HEK293T (cell line): ENCODE measurements at regions not wholly inside any gene's neighbourhood (a gene's known extent, or its start where the extent isn't known, plus 50 kb on each side); places are given as distances from the start of the nearest gene placed in this dataset.

Source experiments
- CTCF ChIA-PET: fragments of 350-600 bp; formaldehyde crosslinking; extraction: SDS; loops from one replicate; lab custom pipeline; 2021; ENCODE audit warnings: antibody characterized with exemption, inconsistent platforms; lab: Yijun Ruan, JAX
- POLR2A ChIA-PET: fragments of 350-600 bp; formaldehyde crosslinking; extraction: SDS; loops from one replicate; lab custom pipeline; 2020; ENCODE audit warnings: antibody characterized with exemption, inconsistent platforms; lab: Yijun Ruan, JAX
- DNase-seq: peaks from one replicate; pipeline ENCODE4 v3.0.0; 2012; ENCODE audit warnings: mixed read lengths; ENCODE audit errors: extremely low spot score
- ARNT ChIP-seq: fragments of 450-650 bp; IDR thresholded peaks from 2 replicates; pipeline ENCODE4 v1.6.1; 2017; ENCODE audit warnings: mild to moderate bottlenecking
- BHLHE40 ChIP-seq: fragments of 450-650 bp; IDR thresholded peaks from 2 replicates; pipeline ENCODE4 v1.6.1; 2016; ENCODE audit warnings: mild to moderate bottlenecking, moderate library complexity, borderline replicate concordance
- CTBP1 ChIP-seq: fragments of 450-650 bp; IDR thresholded peaks from 2 replicates; pipeline ENCODE4 v1.6.1; 2016; ENCODE audit warnings: borderline replicate concordance
- ELF4 ChIP-seq: fragments of 450-650 bp; IDR thresholded peaks from 2 replicates; pipeline ENCODE4 v1.6.1; 2017; ENCODE audit warnings: antibody characterized with exemption
- FOXA1 ChIP-seq: fragments of 450-650 bp; IDR thresholded peaks from 2 replicates; pipeline ENCODE4 v1.6.1; 2016; ENCODE audit warnings: mild to moderate bottlenecking
- FOXK2 ChIP-seq: fragments of 450-650 bp; IDR thresholded peaks from 2 replicates; pipeline ENCODE4 v1.6.1; 2016; ENCODE audit warnings: mild to moderate bottlenecking
- FOXM1 ChIP-seq: fragments of 450-650 bp; IDR thresholded peaks from 2 replicates; pipeline ENCODE4 v1.6.1; 2017; ENCODE audit warnings: mild to moderate bottlenecking, borderline replicate concordance
- HDGF ChIP-seq: fragments of 450-650 bp; IDR thresholded peaks from 2 replicates; pipeline ENCODE4 v1.6.1; 2017; ENCODE audit warnings: antibody characterized with exemption, borderline replicate concordance
- L3MBTL2 ChIP-seq: fragments of 450-650 bp; conservative IDR thresholded peaks from 2 replicates; pipeline ENCODE4 v1.6.1; 2016; ENCODE audit warnings: mild to moderate bottlenecking
- LEF1 ChIP-seq: fragments of 450-650 bp; IDR thresholded peaks from 2 replicates; pipeline ENCODE4 v1.6.1; 2017; ENCODE audit warnings: mild to moderate bottlenecking, borderline replicate concordance
- NFRKB ChIP-seq: fragments of 450-650 bp; IDR thresholded peaks from 2 replicates; pipeline ENCODE4 v1.6.1; 2016; ENCODE audit warnings: mild to moderate bottlenecking, moderate library complexity
- SP1 ChIP-seq: fragments of 450-650 bp; IDR thresholded peaks from 2 replicates; pipeline ENCODE4 v1.6.1; 2017
- SUZ12 ChIP-seq: fragments of 450-650 bp; IDR thresholded peaks from 2 replicates; pipeline ENCODE4 v1.6.1; 2016; ENCODE audit warnings: mild to moderate bottlenecking
- TARDBP ChIP-seq: fragments of 450-650 bp; IDR thresholded peaks from 2 replicates; pipeline ENCODE4 v1.6.1; 2016
- ZNF384 ChIP-seq: fragments of 450-650 bp; IDR thresholded peaks from 2 replicates; pipeline ENCODE4 v1.6.1; 2016
- TF ChIP-seq, protein P1 (sequence below): fragments of 450-650 bp; IDR thresholded peaks from 2 replicates; pipeline ENCODE4 v1.6.1; 2016

DNA sequence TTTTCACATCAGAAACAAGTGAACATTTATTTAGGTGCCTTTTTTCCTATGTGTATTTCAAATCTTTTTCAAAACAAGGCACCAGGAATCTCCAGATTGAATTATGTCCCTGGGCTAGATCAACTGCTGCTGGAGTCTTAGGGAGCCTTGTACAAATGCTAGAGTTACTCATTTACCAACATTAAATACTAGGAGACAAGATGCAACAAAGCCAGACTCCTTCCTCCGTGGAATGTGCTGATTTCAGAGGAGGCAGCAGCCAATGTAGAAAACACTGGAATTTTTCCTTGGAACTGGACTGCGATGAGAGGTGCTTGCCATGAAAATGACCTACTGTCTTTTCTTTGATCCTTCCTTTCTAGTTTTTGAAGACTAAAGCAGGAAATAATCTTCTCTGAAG is 1514.7 kb upstream of the MIR17HG start:
- ChIA-PET POLR2A (no interaction called here), CTCF (no interaction called here)
- TF ChIP-seq ARNT (no peak), HDGF (no peak), BHLHE40 (no peak), FOXA1 (no peak), CTBP1 (no peak), ELF4 (no peak), TARDBP (no peak), NFRKB (no peak), FOXK2 (no peak), SUZ12 (no peak), L3MBTL2 (no peak), ZNF384 (no peak), FOXM1 (no peak), LEF1 (no peak), SP1 (no peak)

DNA sequence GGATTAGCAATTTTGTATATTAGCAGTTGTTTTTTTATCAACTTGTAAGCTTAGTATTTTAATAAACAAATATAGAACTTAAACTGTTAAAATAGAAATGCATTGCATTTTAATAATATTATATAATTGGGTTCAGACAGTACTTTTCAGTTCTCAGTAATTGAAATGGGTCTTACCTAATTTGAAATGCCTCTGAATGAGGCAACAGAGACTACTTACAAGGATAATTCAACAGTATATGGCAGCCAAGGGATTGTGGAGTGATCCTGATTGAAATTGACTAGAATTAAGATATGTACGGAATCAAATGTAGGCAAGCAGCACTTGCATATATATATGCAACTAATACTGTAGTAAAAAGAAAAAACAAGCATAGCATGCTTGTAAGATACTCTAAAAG is 1503.9 kb upstream of the MIR17HG start:
- ChIA-PET CTCF (no interaction called here), POLR2A (no interaction called here)
- TF ChIP-seq FOXM1 (no peak), ZNF384 (no peak), BHLHE40 (no peak), FOXK2 (no peak), ELF4 (no peak), HDGF (no peak), SP1 (no peak), LEF1 (no peak), TARDBP (no peak), NFRKB (no peak), SUZ12 (no peak), FOXA1 (no peak)
- DNase-seq: no peak

More for the DNA sequence above, 1514.7 kb upstream of the MIR17HG start:
- no peak for DNase-seq

DNA sequence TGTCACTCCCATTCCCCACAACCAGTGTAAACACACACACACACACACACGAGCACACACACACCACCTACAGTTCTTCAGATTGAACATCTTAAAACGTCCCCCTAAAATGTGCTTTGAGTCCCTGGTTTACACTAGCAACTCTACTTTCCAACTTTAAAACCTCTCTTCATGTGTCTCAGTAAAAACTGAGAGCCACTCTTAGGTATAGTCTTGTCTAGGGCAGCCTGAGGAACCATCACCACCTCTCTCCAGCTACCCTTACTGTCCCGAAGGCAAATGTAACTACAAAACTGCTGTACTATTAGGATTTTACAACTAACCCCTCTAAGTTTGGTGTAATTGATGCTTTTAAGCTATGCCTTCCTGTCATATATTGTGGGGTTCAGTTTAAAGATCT is 1501.6 kb upstream of the MIR17HG start:
- ChIA-PET CTCF (no interaction called here), POLR2A (no interaction called here)
- DNase-seq: no peak
- no peak for TF ChIP-seq ELF4
- no peak for TF ChIP-seq CTBP1
- no peak for TF ChIP-seq NFRKB
- no peak for TF ChIP-seq BHLHE40
- no peak for TF ChIP-seq ARNT
- no peak for TF ChIP-seq FOXM1
- TF ChIP-seq SP1: no peak
- TF ChIP-seq SUZ12: no peak
- TF ChIP-seq TARDBP: no peak
- TF ChIP-seq, protein P1, sequence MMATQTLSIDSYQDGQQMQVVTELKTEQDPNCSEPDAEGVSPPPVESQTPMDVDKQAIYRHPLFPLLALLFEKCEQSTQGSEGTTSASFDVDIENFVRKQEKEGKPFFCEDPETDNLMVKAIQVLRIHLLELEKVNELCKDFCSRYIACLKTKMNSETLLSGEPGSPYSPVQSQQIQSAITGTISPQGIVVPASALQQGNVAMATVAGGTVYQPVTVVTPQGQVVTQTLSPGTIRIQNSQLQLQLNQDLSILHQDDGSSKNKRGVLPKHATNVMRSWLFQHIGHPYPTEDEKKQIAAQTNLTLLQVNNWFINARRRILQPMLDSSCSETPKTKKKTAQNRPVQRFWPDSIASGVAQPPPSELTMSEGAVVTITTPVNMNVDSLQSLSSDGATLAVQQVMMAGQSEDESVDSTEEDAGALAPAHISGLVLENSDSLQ: no peak
- no peak for TF ChIP-seq HDGF
- no peak for TF ChIP-seq L3MBTL2
- TF ChIP-seq ZNF384: no peak
- TF ChIP-seq FOXK2: no peak
- TF ChIP-seq LEF1: no peak
- no peak for TF ChIP-seq FOXA1

DNA sequence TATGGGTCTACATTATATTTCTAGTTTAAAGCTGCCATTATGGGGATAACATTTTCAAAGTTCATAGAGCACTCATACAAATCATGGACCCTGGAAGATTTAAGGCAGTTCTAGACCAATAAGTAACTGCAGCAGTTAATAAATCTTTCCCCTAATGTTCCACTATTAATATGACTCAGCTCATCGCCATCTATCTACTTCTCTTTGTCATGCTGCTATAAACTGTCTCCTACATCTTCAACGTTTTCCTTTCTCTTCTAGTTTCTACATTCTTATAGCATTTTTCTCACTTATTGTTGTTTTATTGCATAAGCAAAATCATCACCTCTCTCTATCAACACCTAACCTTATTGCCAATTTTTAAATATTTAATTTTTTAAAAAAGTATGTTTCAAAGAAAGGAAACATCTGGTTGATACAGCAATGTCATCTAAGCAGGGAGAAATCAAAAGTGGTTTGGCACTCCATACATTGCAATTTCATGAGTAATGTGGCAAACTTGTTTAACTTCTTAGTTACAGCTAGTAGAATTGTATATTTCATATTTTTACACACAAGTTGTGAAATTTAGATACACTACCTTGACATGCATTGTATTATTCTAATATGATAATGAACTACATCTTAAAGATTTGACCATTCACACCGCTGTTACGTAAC is 1500.4 kb upstream of the MIR17HG start:
- no peak for TF ChIP-seq CTBP1
- no peak for TF ChIP-seq SUZ12
- TF ChIP-seq, protein P1: no peak
- TF ChIP-seq LEF1: no peak
- no peak for TF ChIP-seq FOXM1
- no peak for TF ChIP-seq ELF4
- TF ChIP-seq FOXA1: no peak
- no peak for TF ChIP-seq ZNF384
- no peak for TF ChIP-seq HDGF
- no peak for TF ChIP-seq TARDBP
- TF ChIP-seq FOXK2: no peak
- no peak for TF ChIP-seq NFRKB
- TF ChIP-seq SP1: no peak
- no peak for TF ChIP-seq ARNT
- no peak for TF ChIP-seq BHLHE40
- no peak for TF ChIP-seq L3MBTL2
- no peak for DNase-seq
- CTCF ChIA-PET: no interaction called here
- POLR2A ChIA-PET: no interaction called here

DNA sequence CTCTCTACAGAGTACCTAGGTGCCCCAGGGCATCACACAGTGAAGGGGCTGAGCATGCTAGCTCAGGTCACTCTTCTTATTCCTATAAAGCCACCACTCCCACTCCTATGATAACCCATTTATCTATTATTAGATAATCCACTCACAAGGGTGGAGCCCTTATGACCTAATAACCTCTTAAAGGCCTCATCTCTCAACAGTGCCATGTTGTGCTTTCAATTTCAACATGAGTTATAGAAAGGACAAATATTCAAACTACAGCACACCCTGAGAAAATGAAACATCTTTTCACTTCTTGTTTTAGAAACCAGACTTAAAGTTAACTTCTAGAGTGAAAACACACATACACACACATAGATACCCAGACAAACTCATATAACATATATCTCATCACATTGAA is 1494.9 kb upstream of the MIR17HG start:
- TF ChIP-seq L3MBTL2: no peak
- no peak for TF ChIP-seq FOXA1
- no peak for TF ChIP-seq FOXM1
- TF ChIP-seq ARNT: no peak
- no peak for TF ChIP-seq ELF4
- TF ChIP-seq CTBP1: no peak
- TF ChIP-seq BHLHE40: no peak
- TF ChIP-seq ZNF384: no peak
- no peak for TF ChIP-seq SP1
- no peak for TF ChIP-seq SUZ12
- no peak for TF ChIP-seq TARDBP
- TF ChIP-seq HDGF: no peak
- TF ChIP-seq FOXK2: no peak
- CTCF ChIA-PET: no interaction called here
- no peak for DNase-seq
- POLR2A ChIA-PET: no interaction called here

DNA sequence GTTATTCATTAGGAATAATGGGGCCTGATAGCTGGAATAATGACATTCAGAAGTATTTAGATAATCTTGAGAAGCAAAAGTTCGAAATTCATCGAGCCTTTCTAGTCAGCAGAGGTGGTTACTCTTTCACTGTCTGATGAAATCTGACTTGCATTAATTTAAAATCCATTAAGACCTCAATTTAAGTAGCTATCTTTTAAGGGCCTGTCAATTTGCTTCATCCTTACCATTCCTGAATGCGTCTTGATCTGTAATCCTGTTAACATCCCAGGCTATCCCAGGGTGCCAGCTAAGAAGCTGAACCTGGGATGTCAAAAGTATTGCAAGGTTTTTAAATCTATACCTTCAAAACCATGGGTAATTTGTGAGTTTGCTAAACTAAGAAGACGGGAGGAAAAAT is 1491.0 kb upstream of the MIR17HG start:
- ChIA-PET CTCF (no interaction called here), POLR2A (no interaction called here)
- no peak for DNase-seq
- TF ChIP-seq TARDBP (no peak), HDGF (no peak), ELF4 (no peak), CTBP1 (no peak), ZNF384 (no peak), L3MBTL2 (no peak), SP1 (no peak), SUZ12 (no peak), FOXM1 (no peak), BHLHE40 (no peak), FOXK2 (no peak), FOXA1 (no peak), LEF1 (no peak), ARNT (no peak), NFRKB (no peak)
- TF ChIP-seq, protein P1: no peak
